EH (cell line): ENCODE measurements at regions not wholly inside any gene's neighbourhood (a gene's known extent, or its start where the extent isn't known, plus 50 kb on each side); places are given as distances from the start of the nearest gene placed in this dataset.

ENCODE experiments used
- DNase-seq: peaks from one replicate; pipeline ENCODE4 v3.0.0-alpha.2; 2015; ENCODE audit warnings: low read depth

DNA sequence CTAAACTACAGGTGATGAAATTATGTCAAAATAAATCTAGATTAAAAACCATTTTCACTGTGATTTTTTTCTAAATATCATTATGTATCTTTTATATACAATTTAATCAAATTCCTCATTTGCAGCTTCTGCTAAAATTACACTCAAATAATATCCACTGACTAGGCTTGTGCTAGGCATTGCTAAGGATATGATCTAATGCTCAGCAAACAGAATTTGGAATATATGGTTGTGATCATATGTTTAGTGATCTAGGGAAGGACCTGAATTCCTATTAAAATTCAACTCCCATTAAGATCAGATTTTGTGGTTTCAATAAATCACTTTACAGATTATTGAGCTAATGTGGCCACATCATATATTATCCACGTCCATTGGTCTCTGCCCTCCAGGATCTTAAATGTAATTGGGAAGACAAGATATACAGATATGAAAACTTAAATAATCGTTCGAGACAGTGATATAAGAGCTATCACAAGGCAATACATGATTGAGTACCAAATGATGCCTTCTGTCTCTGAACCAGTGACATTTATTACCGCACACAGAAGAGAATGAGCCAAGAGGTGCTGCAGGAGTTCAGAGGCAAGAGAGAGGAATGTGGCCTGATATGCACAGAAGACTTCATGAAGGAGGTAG lies 206.0 kb upstream of the RPS6KA3 start:
- no peak for DNase-seq

DNA sequence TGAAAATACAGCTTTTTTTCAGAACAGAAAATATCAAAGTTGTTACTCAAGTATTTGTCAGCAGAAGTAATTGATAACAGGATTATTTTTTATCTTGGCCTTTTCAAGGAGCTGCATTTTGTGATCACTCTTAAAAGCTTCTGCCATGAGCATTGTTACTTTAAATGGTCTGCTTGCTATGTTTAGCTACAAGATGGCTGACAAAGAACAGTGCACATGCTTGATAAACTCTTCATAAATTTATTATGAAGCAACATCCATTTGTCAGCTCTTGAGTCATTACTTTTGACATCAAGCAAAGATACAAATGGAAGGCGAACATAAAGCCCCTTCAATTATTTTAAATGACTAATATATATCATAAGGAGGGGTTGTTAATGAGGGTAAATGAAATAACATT lies 205.4 kb upstream of the RPS6KA3 start:
- no peak for DNase-seq

DNA sequence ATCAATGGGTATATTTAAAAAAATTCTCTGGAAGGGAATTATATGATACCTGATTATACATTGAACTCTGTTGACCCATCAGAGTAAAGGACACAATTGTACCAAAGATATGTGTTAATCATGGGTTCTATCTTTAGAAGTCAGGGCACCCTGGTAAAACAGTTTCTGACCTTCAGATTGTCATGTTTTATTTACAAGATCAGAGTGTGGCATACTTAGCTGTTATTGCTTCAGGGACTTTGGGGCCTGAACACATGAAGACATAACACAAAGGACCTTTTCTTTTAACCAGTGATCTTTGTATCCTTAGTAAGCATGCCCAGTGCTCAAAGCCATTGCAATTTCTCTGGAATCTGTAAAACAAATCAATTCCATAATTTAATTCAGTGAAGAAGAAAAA lies 204.8 kb upstream of the RPS6KA3 start:
- no peak for DNase-seq

DNA sequence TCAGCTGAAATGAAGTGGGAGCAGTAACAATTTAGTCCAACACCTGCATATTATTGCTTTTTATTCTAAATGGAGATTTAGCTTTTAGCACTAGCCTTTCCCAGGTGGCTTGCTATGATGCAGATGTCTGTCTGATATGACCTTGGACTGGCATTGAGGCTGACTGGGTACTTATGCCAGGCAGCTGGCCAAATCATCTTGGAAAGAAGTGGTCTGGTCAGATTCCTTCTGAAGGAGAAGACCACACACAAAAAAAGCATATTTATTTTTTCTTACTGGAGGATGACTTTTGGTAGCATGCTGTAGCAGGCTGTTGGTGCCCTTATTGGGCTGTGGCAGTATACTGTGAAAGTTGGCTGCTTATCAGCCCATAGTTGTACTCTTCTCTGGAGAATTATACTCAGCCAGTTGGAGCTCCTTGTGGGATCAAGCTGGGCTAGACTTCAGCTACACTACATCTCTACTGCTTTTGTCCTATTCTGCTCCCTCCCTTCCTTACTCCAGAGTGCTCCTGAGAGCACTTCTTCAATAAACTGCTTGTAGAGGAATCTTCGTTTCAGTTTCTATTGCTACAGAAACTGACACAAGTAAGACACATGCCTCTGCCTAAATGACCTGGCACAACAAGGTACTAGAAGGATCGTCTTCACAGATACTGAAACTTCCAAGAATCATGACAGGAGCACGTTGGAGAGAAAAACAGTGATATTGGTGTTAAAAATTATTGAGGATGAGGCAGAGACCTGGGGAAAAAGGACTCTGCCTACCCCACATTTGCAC lies 196.8 kb upstream of the RPS6KA3 start:
- DNase-seq = no peak

DNA sequence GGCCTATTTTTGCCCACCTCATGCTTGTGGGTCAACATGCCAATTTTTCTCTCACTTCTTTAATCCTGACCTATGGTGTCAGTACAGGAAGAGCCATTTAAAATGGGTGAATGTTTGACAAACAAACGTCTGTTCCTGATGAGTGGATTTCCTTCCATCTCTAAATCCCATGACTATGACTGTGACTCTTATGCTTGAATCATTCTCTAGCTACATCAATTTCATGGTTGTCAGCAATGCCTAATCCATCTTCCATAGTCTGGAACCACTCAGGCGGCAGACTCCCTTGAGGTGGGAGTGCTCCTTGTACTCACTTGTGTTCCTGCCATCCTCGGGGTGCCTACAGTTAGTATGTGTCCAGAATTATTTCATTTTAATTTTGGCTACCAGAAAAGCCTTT lies 194.9 kb upstream of the RPS6KA3 start:
- DNase-seq = peak; percentile 19

DNA sequence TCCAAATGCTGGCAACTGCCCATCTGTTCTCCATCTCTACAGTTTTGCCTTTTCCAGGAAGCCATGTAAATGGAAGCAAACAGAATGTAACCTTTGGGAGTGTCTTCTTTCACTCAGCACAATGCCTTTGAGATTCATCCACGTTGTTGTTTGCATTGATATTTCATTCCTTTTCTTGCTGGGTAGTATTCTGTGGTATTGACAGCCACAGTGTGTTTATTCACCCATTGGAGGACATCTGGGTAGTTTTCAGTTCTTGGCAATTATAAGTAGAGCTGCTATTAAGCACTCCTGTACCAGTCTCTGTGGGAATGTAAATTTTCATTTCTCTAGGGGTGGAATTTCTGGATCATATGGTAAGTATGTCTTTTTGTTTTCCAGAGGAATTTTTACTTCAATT lies 194.3 kb upstream of the RPS6KA3 start:
- no peak for DNase-seq

DNA sequence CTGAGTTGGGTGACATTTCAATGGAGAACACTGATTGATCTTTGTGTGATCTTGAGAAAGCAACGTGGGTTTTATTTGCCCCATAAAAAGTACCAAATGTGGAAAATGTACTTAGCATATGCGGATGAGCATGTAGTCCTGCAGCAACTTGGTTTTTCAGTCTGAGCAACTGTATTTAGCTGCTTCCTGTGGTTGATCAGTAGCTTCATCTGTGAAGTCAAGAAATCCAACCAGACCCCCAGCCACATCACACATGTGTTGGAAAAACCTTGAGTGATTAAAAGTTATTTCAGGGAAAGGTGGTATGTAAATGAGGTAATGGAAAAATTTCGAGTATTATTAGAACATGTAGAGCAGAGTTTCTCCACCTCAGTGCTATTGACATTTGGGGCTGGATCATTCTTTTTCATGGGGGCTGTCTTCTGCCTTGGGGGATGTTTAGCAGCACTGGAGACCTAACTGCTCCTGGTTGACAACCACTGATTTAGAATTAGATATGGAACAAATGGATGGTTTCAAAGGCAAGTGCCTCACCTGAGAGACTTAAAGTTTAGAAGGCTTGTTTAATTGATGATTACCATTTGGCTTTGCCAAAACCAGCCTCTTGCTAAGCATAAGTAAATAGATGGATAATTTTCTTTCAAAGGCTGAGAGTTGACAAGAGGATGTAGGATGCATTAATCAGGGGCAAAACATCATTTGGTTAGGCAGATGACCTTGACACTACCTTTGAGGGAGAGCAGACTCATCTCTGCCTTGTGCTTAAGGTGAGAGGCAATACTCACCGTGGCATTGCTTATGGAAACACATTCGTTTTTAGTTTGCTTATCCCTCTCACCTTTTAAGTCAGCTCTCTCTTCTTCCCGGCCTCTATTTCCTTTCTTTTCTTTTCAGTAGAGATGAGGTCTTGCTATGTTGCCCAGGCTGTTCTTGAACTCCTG lies 193.0 kb upstream of the RPS6KA3 start:
- no peak for DNase-seq

DNA sequence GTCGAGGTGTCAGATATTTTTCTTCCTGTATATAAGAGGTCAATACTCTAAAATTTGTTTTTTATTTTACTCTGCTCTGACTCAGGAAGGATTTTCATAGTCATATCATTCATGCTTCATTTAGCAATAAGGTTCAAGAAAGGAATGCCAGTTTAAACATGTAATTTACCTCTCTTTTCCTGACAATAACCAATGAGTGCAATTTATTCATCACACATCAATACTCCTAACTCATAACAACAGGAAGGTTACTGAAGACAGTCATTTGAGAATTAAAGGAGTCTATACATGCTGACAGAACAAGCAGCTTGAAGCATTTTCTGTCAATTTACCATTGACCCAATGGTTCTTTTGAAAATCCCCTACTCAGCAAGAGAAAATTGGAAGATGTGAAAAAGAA lies 190.3 kb upstream of the RPS6KA3 start:
- no peak for DNase-seq

DNA sequence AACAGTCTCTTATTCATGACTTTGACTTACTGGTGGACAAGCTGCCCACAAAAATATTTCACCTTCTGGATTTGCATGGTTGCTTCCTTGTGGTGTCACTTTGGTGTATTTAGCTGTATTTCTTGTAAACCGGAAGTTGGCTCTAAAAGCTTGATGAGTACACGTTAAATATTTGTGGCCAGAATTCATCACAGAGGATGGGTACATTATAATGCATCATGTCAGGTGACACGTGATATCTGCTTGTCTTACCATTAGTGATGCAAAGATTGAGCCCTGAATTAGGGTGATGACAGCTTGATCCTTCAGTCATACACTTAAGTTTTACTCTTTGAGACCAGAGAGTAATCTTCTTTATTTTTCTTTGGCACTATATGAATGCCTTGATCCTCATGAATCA lies 188.3 kb upstream of the RPS6KA3 start:
- peak; percentile 18 for DNase-seq

DNA sequence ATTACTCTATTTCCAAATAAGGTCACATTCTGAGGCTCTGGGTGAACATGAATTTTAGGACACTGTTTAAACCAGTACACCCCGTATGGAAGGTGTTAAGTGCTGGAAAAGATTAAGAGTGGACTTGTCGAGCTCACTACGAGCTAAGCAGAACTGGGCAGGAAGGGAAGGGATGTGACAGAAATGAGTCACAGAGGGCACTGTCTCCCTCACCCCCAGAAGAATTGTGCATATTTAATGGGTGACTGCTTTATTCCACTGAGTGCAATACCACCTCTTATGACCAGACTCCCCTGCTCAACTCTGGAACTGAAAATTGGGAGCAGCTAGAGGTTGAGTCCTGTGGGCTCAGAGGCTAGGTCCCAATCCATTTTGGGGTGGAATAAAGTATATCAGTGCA lies 187.4 kb upstream of the RPS6KA3 start:
- DNase-seq = peak; percentile 61

DNA sequence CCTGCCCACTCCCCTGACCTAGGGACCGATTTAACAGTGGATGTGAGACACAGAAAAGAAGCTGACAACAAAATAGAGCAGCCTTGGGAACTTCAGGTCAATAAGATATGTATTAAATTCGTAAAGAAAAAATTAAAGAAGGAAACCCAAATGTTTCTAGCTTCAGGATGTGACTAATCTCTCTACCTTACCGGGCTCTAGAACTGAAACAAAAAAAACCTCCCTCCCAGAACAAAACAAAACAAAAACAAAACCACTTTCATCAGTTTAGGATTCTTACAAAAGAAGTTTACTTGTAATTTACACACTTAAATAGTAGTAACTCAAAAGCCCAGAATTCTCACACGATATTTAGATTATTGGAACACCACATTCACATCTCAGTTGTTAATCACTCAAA lies 185.8 kb upstream of the RPS6KA3 start:
- no peak for DNase-seq

DNA sequence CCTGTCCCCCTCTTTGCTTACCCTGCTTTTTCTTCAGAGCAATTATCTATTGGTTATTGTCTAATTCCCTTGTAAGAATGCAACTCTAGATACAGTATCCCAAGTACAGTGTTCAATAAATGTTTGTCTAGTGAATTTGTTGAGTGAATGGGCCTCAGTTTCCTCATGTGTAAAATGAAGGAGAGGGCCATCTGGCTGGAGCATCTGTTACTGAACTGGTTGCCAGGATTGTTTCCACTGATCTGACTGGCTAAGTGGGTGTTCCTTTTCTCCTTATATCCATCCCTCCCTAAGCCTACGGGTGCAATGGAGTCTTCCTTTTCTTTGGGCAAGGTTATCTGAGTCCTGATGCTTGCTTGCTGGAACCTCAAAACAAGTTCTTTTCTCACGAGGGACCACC lies 185.2 kb upstream of the RPS6KA3 start:
- DNase-seq = no peak

DNA sequence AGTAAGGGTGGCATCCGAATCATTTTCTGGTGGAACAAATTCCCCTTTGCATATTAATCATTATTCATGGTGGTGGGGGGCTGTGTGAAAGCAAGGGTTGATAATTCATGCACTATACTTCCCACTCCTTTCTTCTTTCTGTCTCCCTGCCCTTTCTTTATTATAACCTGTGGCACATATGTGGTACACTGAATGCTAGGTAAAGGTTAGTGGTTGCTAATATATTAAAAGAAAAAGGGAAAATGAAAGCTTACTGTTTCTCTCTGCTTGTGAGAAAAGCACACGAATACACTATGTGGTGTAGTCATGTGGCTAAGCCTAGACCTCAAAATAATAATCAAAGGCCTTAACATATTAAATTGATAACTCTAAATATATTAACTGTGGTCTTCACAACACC lies 178.4 kb upstream of the RPS6KA3 start:
- no peak for DNase-seq

DNA sequence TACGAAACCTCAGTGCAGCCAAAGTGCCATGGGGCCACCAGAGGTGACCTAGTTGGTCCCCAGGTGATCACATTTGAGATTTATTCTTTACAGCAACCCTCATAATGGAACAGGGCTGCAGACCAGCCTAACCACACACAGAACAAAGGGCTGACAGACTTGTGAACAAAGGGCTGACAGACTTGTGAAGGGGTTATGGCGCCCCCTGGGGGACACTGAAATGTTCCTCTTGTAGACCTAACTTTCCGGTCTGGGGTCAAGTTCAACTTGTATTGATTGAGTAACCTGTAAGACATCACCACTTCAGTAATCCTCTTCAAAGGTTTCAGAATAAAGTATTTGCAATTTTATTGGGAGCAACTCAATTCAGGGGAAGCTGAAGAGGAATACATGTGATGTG lies 175.9 kb upstream of the RPS6KA3 start:
- DNase-seq = peak; percentile 70

DNA sequence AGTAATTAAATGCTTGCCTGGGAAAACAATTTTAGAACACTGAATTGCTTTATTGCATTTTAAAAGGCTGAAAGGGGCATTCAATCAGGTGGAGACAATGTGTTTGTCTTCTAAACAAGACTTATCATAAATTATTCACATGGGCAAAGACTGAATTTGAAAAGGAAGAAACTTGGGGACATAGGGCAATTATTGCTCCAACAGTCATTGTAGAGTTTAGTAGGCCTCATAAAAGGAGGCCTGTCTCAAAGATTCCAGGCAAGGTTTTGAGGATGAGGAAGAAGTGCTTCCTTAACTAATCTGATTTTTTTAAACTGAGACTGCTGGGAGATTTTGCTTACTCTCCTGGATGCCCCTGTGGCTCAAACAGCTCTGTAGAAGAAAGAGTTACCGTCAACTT lies 174.4 kb upstream of the RPS6KA3 start:
- DNase-seq = no peak

DNA sequence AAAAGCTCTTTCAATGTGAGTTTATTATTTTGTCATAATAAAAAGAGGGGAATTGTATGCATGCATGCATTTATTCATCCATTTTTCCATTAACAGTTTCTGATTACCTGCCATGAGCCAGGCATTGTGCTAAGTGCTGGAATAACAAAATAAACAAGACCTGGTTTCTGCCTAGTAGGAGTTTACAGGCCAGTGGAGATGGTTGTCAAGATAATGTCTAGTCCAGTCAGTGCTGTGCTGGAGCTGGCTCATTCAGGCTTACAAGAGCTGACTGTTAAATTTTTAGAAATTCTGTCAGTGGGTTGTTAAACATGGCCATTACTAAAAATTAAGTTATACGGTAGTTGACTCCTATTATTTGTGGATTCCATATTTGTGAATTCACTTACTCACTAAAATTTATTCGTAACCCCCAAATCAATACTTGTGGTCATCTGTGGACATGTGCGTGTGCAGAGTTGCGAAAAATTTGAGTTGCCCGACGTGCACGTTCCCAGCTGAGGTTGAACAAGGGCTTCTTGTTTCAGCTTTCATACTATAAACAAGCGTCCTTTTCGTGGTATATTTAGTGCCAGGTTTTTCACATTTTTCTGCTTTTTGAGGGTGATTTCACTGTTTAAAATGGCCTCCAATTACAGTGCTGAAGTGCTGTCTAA lies 172.3 kb upstream of the RPS6KA3 start:
- DNase-seq = no peak

DNA sequence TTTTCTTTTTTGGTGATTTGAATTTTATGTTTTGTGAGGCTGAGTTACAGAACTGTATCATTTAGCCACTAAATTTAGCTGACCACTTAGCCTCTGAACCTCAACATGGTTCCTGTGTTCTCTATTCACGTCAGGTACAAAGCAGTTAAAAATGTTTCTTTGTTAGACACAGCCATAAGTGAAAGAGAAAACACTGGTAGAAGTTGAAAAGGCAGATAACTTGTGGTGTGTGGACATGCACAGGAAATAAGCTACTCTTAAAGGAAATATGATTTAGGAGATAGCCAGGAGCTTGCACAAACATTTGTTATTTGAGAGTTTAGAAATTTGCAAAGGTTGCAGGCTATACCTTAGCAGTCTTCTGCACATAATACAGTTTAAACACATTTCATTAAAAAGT lies 171.0 kb upstream of the RPS6KA3 start:
- DNase-seq = no peak

DNA sequence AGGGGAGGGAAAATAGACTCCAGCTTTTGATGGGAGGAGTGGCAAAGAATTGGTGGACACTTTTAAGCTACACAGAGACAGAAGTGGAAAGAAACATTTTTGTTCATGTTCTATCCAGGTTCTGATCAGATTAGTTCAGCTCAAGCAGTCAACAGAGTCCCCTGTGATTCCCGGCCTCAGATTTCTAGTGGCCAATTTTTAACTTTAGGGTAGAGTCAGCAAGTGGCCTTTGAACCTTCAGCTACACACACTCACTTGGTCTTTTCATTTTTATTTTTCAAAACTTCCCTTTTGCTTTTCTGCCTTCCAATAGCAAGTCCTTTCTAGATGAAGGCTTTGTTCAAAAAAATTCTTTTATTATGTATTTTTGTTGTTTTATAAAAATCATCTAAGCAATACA lies 169.2 kb upstream of the RPS6KA3 start:
- DNase-seq = no peak

DNA sequence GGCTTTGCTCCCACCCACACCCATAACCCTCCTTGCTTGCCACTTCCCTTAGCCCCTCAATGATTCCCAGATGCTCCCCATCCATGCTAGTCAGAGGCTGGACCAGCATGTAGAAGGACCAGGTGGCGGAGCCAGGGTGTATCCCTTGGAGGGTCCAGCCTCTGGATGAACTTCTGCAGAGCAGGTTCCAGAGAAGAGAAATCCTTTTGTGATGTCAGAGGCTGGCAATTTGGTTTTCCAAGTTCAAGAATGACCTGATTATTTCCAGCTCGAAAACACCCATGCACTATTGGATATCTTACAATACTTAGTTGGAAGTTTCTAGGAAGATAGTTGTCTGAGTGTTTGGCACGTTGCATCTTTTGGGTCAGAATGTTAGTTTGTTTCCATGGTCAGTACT lies 168.3 kb upstream of the RPS6KA3 start:
- DNase-seq = no peak

DNA sequence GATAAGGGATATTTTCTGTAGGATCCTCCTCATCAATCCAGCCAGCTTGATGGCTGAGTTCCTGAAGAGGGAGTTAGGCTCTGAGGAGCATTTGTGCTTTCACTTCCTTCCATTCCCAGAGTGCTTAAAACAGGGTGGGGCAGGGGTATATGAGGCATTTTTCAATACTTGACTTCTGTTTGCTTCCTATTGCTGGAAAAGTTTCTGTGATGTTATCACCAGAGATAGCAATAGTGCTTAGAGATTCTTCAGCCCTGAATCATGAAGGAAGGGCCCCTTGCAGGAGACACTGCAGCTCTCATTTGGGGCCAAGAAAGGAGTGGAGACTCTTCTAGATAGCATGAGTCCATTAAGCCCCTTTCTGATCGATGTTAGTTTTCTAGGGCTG lies 166.7 kb upstream of the RPS6KA3 start:
- DNase-seq = peak; percentile 41

DNA sequence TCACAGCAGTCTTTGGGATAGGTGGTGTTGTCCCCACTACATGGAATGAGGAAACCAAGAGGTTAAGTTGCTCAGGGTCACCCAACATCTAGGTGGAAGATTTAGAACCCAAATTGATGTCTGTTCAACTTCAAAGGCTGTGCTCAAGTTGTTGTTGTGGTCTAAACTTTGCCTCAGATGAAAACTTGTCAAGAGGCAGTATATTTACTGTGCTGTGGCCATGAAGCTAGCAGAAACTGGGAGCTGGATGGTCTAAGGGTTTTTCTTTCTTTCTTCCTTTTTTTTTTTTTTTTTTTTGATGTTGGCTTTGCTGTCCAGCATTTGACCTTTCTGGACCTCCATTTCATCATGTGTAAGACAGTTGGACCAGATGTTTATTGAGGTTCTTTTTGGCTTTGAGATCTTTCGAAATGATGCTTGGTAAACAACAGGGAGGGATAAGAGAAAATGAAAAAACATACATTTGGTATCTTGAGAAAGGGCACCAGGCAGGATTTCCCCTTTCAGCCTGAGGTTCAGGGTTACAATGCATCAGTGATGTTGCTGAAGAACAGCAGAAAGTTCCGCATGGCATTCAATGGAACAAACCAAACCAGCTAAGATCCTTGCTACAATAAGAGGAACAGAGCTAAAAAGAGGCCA lies 166.2 kb upstream of the RPS6KA3 start:
- no peak for DNase-seq

DNA sequence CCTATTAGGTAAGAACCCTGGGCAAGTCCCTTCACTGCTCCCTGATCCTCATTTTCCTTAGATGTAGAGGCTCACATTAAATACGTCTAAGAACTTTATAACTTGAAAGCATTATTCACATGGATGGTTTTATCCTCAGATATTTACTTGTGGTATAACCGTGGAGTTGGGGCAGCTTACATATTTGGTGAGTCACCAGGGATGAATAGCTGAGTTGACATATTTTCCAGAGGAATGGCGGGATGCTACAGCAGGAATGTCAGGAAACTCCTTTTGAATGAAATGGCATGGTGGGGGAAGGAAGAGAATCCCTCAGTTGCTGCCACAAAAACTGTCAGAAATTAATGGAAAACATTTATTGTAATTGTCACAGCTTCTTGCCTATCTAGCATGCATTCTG lies 165.3 kb upstream of the RPS6KA3 start:
- DNase-seq = peak; percentile 57
